Peyer's patch (tissue), 4 donors: ENCODE measurements at regions not wholly inside any gene's neighbourhood (a gene's known extent, or its start where the extent isn't known, plus 50 kb on each side); places are given as distances from the start of the nearest gene placed in this dataset.

Experiments used
- CTCF ChIP-seq, 6 experiments: fragments of 450-650 bp in 4 of 6; fragments of 200-600 bp in 2 of 6; sonication (generic) in 1 of 6; IDR thresholded peaks; one replicate each; pipeline ENCODE4 v1.5.1; 2017 to 2019; ENCODE audit warnings: antibody characterized with exemption in 6 of 6, mild to moderate bottlenecking in 3 of 6, moderate library complexity in 1 of 6
- POLR2A ChIP-seq, 2 donors: fragments of 450-650 bp; IDR thresholded peaks; one replicate each; pipeline ENCODE4 v1.5.1; 2017; ENCODE audit warnings: antibody characterized with exemption in 2 of 2, mild to moderate bottlenecking in 2 of 2, moderate library complexity in 2 of 2

- no peak for TF ChIP-seq POLR2A (IDR thresholded peaks at IDR 0.05)
- no peak for TF ChIP-seq CTCF (IDR thresholded peaks at IDR 0.05)
These were observed 254.4 kb upstream of the GJB5 start for GRCh38 chr1:34500451-34500850.
